NCI-H1417 (cell line): ENCODE measurements at regions not wholly inside any gene's neighbourhood (a gene's known extent, or its start where the extent isn't known, plus 50 kb on each side); places are given as distances from the start of the nearest gene placed in this dataset.
A peak's percentile ranks its signal among the peaks of the same experiment; 100 is the strongest.

Source experiments
- DNase-seq, 3 experiments: peaks; one replicate each; lab custom pipeline; 2025; lab: John Stamatoyannopoulos, UW

- no peak for DNase-seq
Measured at GRCh38 chr10:33739031-33739430, 404.6 kb upstream of the NRP1 start.

DNA sequence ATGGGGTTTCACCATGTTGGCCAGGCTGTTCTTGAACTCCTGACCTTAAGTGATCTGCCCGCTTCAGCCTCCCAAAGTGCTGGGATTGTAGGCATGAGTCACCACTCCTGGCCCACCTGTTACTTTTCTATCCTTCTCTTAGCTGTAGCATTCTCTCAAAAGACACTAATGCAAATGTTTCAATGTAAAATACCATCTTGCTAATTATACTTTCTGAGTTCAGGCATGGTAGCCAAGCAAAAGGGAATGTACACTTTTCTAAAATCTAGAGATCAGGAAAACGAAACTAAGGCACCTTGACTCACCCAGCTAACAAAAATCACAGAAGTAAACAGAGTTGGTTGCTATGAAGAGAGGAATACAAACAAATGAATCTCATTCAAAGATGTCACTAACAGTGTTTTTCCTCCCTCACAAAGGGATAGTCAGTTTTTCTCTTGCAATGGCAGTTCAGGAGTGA, 401.0 kb upstream of the NRP1 start:
- no peak for DNase-seq

- no peak for DNase-seq
Measured at GRCh38 chr10:33734393-33735155, 400.1 kb upstream of the NRP1 start.

DNA sequence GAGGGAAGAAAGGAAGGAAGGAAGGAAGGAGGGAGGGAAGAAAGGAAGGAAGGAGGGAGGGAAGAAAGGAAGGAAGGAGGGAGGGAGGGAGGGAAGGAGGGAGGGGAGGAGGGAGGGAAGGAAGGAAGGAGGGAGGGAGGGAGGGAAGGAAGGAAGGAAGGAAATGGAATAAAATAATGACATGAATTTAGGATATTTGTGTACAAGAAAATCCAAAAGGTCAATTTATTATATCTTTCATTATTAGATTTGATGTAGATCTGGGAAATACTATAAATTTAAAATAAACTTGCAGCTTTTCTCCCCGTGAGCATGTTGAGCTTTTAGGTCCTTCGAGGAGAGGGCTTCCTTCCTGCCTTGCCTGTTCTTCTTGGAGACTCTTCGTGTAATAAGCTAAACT, 398.6 kb upstream of the NRP1 start:
- no peak for DNase-seq

- DNase-seq: peak in 1 of 3 experiments; percentile 7
Measured at GRCh38 chr10:33732161-33732680, 397.8 kb upstream of the NRP1 start.

DNA sequence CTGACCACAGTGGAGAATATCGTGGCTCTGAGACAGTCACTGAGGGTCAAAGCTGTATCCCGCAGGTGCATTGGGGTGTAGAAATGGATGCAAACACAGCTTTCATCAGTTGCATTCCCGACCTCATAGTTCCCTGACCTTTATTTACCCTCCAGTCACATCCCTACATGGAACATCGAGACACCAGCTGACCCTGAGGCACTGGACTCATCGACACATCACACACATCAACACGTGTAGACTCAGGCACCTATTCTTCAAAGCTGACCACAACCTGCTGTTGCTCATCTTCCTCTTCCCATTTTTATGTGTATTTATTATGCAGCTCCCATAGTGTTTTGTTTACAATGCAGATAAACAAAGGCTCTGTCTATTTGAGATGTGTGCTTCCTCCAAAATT, 396.9 kb upstream of the NRP1 start:
- no peak for DNase-seq

GRCh38 chr10:33725430-33725829, 391.0 kb upstream of the NRP1 start:
- no peak for DNase-seq

DNA sequence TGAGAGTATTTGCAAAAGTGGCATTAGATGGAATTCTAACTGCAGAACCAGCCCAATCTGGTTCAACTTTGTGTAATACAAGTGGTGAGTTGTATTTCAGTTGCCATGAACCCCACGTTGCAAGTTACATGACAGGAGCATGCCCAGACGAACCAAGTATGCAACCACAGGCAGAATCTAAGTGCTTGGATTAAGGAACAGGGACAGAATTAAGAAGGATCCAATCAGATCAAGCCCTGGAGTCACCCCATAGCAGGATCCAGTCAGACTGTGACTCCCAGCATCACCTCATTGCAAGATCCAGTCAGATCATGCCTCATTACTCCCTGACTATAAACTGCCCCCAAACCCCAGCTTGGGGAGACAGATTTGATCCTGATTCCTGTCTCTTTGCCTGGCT, 388.7 kb upstream of the NRP1 start:
- no peak for DNase-seq

DNA sequence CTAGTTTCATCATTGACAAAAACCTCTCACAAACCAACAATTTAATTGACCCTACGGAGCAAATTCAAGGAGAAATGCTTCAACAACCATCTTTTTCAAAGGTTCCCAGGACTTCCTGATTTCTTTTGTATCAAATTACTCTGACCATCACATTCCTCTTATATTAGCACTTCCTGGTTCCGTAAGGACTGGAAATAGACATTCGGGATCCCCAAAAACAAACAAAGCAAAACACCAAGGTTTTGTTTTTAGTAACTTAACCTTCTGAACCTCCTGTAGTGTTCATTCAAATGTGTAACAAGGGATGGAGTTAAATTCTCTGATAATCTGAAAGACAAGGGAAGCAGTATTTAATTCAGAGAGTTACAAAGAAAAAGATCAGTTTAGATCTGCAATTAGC, 387.6 kb upstream of the NRP1 start:
- no peak for DNase-seq

- DNase-seq: no peak
Measured at GRCh38 chr10:33721509-33721908, 387.0 kb upstream of the NRP1 start.

DNA sequence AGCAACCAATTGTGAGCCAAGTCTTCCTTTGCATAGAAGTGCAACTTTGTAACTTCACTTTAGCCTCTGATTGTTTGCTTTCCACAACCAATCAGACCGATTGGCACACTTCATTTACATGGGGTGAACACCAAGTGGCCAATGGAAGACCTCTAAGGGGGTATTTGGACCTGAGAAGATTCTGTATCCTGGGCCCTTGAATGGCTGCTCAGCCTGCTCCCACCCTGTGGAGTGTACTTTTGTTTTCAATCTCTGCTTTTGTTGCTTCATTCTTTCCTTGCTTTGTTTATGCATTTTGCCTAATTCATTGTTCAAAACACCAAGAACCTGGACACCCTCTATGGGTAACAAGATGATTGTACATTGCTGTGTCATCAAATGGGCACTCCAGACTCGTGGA, 385.7 kb upstream of the NRP1 start:
- DNase-seq: no peak

- DNase-seq: no peak
Measured at GRCh38 chr10:33719005-33719703, 384.7 kb upstream of the NRP1 start.

DNA sequence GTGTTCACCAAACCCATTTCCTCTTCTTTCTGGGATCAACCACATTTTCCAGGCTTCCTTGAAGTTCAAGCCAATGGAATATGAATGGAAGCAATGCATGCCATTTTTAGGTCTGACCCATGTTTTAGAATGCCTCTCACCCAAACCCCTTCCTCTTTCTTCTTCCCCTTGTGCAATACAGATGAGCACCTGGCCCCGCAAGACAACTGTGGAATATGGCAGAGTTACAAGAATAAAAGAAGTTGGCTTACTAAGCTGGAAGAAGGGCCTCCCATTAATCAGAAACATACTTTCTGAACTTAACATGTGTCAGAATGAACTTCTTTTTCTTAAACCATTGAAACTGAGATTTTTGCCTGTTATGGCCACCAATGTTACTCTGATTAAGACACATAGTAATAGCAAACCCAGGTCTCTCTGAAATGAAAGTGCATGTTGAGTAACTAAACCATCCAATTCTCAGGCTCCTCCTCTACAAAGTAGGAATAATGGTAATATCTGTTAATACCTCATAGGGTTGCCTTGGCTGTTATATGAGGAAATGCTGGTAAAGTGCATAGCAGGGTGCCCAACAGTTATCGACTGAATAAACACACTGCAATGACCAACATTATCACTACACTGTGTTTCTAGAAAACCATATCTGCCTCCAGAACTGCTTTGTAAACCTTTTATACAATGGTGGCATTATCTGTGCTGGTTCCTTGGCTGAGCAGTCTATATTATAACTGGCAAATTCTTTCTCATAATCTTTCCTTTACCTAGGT, 382.2 kb upstream of the NRP1 start:
- DNase-seq: no peak

DNA sequence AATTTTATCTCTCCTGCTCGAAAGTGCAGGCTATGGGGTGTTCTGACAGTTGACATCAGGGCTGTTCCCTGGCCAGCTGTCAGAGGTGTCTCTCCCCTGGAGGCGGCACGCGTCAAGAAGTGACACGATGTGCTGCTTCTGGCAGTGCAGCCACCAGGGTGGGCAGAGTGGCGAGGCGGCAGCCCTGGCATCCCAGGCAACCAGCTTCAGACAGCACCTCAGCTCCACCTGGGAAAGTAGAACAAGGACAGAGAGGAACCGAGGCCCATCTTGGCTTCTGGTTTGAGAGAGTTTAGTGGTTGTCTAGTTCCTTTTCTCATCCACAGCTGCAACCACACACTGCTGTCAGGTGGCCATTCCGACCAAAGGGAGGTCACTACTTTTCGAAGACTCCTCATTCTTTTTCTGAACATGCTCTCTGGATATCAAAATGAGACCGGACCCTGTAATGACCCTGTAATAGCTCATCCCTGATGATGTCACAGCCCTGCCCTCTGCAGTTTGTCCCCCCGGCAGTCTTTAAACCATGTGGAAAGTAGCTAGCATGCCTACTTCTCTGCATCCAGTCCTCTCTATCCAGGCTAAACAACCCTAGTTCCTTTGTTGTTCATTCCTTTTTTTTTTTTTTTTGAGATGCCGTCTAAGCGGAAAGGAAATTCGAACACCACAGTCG, 381.0 kb upstream of the NRP1 start:
- no peak for DNase-seq

DNA sequence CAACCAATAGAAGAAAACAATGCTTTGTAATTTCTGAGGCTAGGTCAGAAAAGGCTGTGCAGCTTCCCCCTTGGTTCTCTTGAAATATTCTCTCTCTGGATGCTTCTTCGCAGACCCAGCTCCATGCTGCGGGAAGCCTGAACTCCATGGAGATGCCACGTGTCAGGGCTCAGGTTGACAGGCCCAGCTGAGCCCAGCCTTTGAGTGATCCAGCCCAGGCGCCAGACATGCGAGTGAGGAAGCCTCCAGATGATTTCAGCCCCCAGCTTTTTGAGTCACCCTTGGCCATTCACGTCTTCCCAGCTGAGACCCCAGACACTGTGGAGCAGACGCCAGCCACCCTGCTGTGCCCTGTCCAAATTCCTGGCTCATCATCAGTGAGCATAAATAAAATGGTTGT, 378.4 kb upstream of the NRP1 start:
- DNase-seq: no peak

DNA sequence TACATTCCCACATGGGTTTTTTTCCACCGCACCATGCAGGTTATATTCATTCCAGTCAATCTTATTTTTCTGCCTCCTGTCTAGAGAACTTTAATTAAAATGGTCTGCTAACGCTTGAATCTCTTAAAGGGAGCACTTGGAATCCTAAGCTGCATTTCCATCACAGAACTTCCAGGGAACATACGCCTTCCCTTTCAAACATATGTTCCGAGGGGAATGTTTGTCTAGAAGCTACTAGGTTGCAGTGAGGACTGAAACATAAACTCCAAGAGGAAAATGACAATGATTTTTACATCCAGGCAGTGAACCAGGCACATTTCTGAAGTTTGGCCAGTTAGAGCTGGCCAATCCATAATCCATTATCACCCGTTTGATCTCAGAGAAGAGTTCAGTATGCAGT, 375.5 kb upstream of the NRP1 start:
- DNase-seq: no peak

DNA sequence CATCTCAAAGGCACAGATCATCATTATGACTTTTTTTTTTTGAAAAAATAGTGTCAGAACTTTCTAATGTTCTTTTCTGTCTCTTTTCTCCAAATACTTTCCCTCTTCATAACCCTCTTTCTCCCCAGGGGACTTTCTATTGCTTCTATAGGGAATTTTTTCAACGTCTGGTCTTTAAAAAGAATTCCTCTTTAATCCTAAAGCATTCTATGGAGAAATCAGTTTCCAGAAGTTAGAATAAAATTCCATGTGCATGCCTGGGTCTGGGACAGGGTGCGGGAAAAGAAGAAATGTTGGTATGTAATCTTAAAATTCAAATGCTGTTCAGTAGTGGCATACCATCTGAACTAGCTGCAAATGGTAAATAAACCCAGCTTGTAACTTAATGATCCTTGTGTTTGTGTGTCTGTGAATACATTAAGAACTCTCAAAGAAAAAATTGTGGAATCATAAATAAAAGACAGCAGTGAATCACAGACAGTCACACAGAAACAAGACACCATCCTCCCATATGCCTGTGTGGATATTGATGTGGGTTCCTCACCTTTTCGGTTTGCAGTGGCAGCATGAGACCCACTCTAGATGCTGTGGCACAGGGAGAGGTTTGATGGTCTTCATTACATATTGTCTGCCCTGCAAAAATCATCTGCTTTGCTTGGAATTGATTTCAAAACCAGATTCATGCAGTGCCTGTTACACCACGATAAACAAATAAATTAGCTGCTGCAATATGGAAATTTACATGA, 374.7 kb upstream of the NRP1 start:
- no peak for DNase-seq

GRCh38 chr10:33708561-33708960, 374.1 kb upstream of the NRP1 start:
- no peak for DNase-seq

GRCh38 chr10:33706746-33707145, 372.3 kb upstream of the NRP1 start:
- no peak for DNase-seq

GRCh38 chr10:33706191-33706590, 371.7 kb upstream of the NRP1 start:
- no peak for DNase-seq

DNA sequence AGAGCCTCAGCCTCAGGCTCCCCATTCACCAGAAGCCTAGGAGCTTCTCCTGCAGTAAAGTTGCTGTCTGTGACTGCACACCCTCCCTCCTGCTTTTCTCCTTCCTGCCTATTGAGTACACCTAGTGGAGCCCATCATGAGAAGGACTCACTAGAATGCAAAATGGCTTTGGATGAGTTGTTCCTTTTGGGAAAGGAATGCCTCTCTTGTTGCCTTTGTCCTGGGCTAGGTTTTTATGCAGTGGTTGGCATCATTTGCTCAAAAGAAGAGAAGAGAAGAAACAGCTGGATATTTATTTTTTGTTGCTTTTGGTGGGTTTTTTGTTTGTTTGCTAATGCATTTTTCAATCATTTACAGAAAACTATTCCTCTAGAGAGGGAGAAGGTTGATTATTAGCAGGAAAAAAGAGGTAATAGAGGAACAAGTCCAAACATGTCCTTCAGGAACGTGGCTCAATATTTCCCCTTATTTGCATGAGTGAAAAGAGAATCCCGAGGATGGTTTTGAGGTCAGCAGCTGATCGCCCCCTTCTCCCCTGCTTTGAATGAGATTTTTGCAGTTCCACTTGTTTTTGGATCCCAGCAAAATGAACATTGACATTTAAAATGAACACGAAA, 369.9 kb upstream of the NRP1 start:
- DNase-seq: no peak
